IMR-90 (cell line): ENCODE measurements at regions not wholly inside any gene's neighbourhood (a gene's known extent, or its start where the extent isn't known, plus 50 kb on each side); places are given as distances from the start of the nearest gene placed in this dataset.

Experiments used
- ATAC-seq: fragments of 200-7000 bp; cut with Tn5 transposase; 2 replicates; pipeline ENCODE4 v1.9.1; 2020; ENCODE audit warnings: low read depth, mild to moderate bottlenecking, moderate library complexity
- BruUV-seq: library from RNA; stranded (reverse); fragments of 400-500 nt; replicated peaks from 2 replicates; lab custom pipeline; 2021; lab: Mats Ljungman, UMichigan
- CTCF ChIA-PET: fragments of 300-600 bp; formaldehyde crosslinking; extraction: SDS; loops from one replicate; lab custom pipeline; 2021; ENCODE audit warnings: antibody characterized with exemption; lab: Yijun Ruan, JAX
- POLR2A ChIA-PET: fragments of 300-600 bp; sonication (Branson Sonifier 250); formaldehyde crosslinking; loops from one replicate; lab custom pipeline; 2022; ENCODE audit warnings: antibody characterized with exemption; ENCODE audit not compliant: unreplicated experiment; lab: Charles Lee
- DNase-seq: peaks from one replicate; pipeline ENCODE4 v3.0.0; 2013
- H2AFZ ChIP-seq: replicated peaks from 2 replicates; pipeline ENCODE3; 2013; ENCODE audit warnings: low read length, mild to moderate bottlenecking; ENCODE audit not compliant: poor library complexity
- H2AK5ac ChIP-seq: 2 replicates; pipeline ENCODE4 v1.6.1; 2013; ENCODE audit warnings: low read depth, low read length, inconsistent platforms
- H2AK9ac ChIP-seq: replicated peaks from 2 replicates; pipeline ENCODE3; 2013; ENCODE audit warnings: mild to moderate bottlenecking, low read depth, low read length, moderate library complexity; ENCODE audit not compliant: poor library complexity
- H2BK120ac ChIP-seq: 2 replicates; pipeline ENCODE4 v1.6.1; 2013; ENCODE audit warnings: low read depth, low read length, inconsistent platforms
- H2BK15ac ChIP-seq: 3 replicates; pipeline ENCODE4 v1.6.1; 2013; ENCODE audit warnings: low read depth, low read length, inconsistent platforms
- H2BK20ac ChIP-seq: 2 replicates; pipeline ENCODE4 v1.6.1; 2013; ENCODE audit warnings: low read depth, mild to moderate bottlenecking, inconsistent platforms, low read length, moderate library complexity
- H2BK5ac ChIP-seq: 2 replicates; pipeline ENCODE4 v1.6.1; 2013; ENCODE audit warnings: mild to moderate bottlenecking, low read depth, low read length, inconsistent platforms; ENCODE audit not compliant: poor library complexity, severe bottlenecking
- H3K14ac ChIP-seq: replicated peaks from 2 replicates; pipeline ENCODE4 v1.6.1; 2013; ENCODE audit warnings: low read depth, low read length, inconsistent platforms
- H3K18ac ChIP-seq: 2 replicates; pipeline ENCODE4 v1.6.1; 2013; ENCODE audit warnings: low read depth, low read length, control low read depth
- H3K23ac ChIP-seq: 2 replicates; pipeline ENCODE4 v1.6.1; 2013; ENCODE audit warnings: low read depth, low read length, inconsistent platforms
- H3K27ac ChIP-seq: 2 replicates; pipeline ENCODE4 v1.5.1; 2013; ENCODE audit warnings: mild to moderate bottlenecking, control low read depth, low read length; ENCODE audit not compliant: insufficient read depth
- H3K27me3 ChIP-seq: 2 replicates; pipeline ENCODE4 v1.6.1; 2013; ENCODE audit warnings: low read length; ENCODE audit not compliant: control insufficient read depth, insufficient read depth
- H3K36me3 ChIP-seq: 2 replicates; pipeline ENCODE4 v1.6.1; 2013; ENCODE audit warnings: low read length, mixed read lengths; ENCODE audit not compliant: control insufficient read depth, insufficient read depth
- H3K4ac ChIP-seq: 2 replicates; pipeline ENCODE4 v1.6.1; 2013; ENCODE audit warnings: low read depth, low read length, inconsistent platforms
- H3K4me1 ChIP-seq: 2 replicates; pipeline ENCODE4 v1.6.1; 2013; ENCODE audit warnings: low read length, mixed read lengths; ENCODE audit not compliant: control insufficient read depth, insufficient read depth
- H3K4me2 ChIP-seq: 2 replicates; pipeline ENCODE4 v1.6.1; 2013; ENCODE audit warnings: low read depth, mild to moderate bottlenecking, control low read depth, low read length, moderate library complexity
- H3K4me3 ChIP-seq: 2 replicates; pipeline ENCODE4 v1.5.1; 2013; ENCODE audit warnings: low read depth, mild to moderate bottlenecking, control low read depth, low read length, moderate library complexity; ENCODE audit not compliant: insufficient read depth
- H3K56ac ChIP-seq: 2 replicates; pipeline ENCODE4 v1.6.1; 2013; ENCODE audit warnings: low read length, inconsistent platforms; ENCODE audit not compliant: insufficient read depth; ENCODE audit errors: extremely low read depth
- H3K79me1 ChIP-seq, 2 experiments: 2 replicates each; pipeline ENCODE4 v1.6.1; 2013; ENCODE audit warnings: low read length in 2 of 2, inconsistent platforms in 1 of 2, low read depth in 1 of 2
- H3K9ac ChIP-seq: 2 replicates; pipeline ENCODE4 v1.6.1; 2013; ENCODE audit warnings: low read depth, low read length, control low read depth
- H3K9me1 ChIP-seq: 2 replicates; pipeline ENCODE4 v1.6.1; 2013; ENCODE audit warnings: low read length, inconsistent platforms; ENCODE audit not compliant: insufficient read depth
- H3K9me3 ChIP-seq: 2 replicates; pipeline ENCODE4 v1.6.1; 2013; ENCODE audit warnings: low read length; ENCODE audit not compliant: control insufficient read depth, insufficient read depth
- H4K20me1 ChIP-seq: 2 replicates; pipeline ENCODE4 v1.6.1; 2013; ENCODE audit warnings: low read length, inconsistent platforms; ENCODE audit not compliant: insufficient read depth
- H4K5ac ChIP-seq: 2 replicates; pipeline ENCODE4 v1.6.1; 2013; ENCODE audit warnings: mild to moderate bottlenecking, low read depth, low read length, control low read depth
- H4K8ac ChIP-seq, 2 experiments: 2 replicates each; pipeline ENCODE4 v1.6.1; 2013; ENCODE audit warnings: low read depth in 2 of 2, low read length in 2 of 2, control low read depth in 1 of 2, inconsistent platforms in 1 of 2
- H4K91ac ChIP-seq: 2 replicates; pipeline ENCODE4 v1.6.1; 2013; ENCODE audit warnings: low read depth, low read length, inconsistent platforms; ENCODE audit not compliant: insufficient read depth
- BHLHE40 ChIP-seq: fragments of 150-350 bp; IDR thresholded peaks from 2 replicates; pipeline ENCODE4 v1.6.1; 2016; ENCODE audit warnings: mild to moderate bottlenecking, low read depth, low read length
- CEBPB ChIP-seq: IDR thresholded peaks from 2 replicates; pipeline ENCODE4 v1.6.1; 2012; ENCODE audit warnings: low read depth, low read length, improper control_type of control experiment
- CHD1 ChIP-seq: IDR thresholded peaks from 2 replicates; pipeline ENCODE4 v1.6.1; 2012; ENCODE audit warnings: low read depth, low read length, improper control_type of control experiment
- ELK1 ChIP-seq: fragments of 150-350 bp; IDR thresholded peaks from 2 replicates; pipeline ENCODE4 v1.6.1; 2016; ENCODE audit warnings: low read depth, mild to moderate bottlenecking, low read length, moderate library complexity, borderline replicate concordance
- FOS ChIP-seq: fragments of 150-350 bp; IDR thresholded peaks from 2 replicates; pipeline ENCODE4 v1.6.1; 2016; ENCODE audit warnings: low read depth, low read length
- MAFK ChIP-seq: IDR thresholded peaks from 2 replicates; pipeline ENCODE4 v1.6.1; 2012; ENCODE audit warnings: low read depth, low read length, improper control_type of control experiment
- MAZ ChIP-seq: IDR thresholded peaks from 2 replicates; pipeline ENCODE4 v1.6.1; 2012; ENCODE audit warnings: low read depth, mild to moderate bottlenecking, low read length, improper control_type of control experiment, moderate library complexity, borderline replicate concordance
- MXI1 ChIP-seq: IDR thresholded peaks from 2 replicates; pipeline ENCODE4 v1.6.1; 2012; ENCODE audit warnings: low read depth, mild to moderate bottlenecking, low read length, moderate library complexity, borderline replicate concordance
- NFE2L2 ChIP-seq: fragments of 150-350 bp; IDR thresholded peaks from 2 replicates; pipeline ENCODE4 v1.6.1; 2016; ENCODE audit warnings: low read depth, mild to moderate bottlenecking, low read length
- POLR2A ChIP-seq: IDR thresholded peaks from 2 replicates; pipeline ENCODE4 v1.6.1; 2012; ENCODE audit warnings: mild to moderate bottlenecking, low read depth, low read length
- RAD21 ChIP-seq: IDR thresholded peaks from 2 replicates; pipeline ENCODE4 v1.6.1; 2012; ENCODE audit warnings: low read length, improper control_type of control experiment
- RCOR1 ChIP-seq: IDR thresholded peaks from 2 replicates; pipeline ENCODE4 v1.6.1; 2012; ENCODE audit warnings: mild to moderate bottlenecking, low read length, improper control_type of control experiment; ENCODE audit not compliant: insufficient replicate concordance
- RFX5 ChIP-seq: IDR thresholded peaks from 2 replicates; pipeline ENCODE4 v1.8.0; 2012; ENCODE audit warnings: low read depth, mild to moderate bottlenecking, low read length, moderate library complexity
- SMC3 ChIP-seq: fragments of 150-350 bp; IDR thresholded peaks from 2 replicates; pipeline ENCODE4 v1.6.1; 2016; ENCODE audit warnings: low read depth, mild to moderate bottlenecking, antibody characterized with exemption, low read length, moderate library complexity
- USF2 ChIP-seq: fragments of 150-350 bp; IDR thresholded peaks from 2 replicates; pipeline ENCODE4 v1.6.1; 2017; ENCODE audit warnings: mild to moderate bottlenecking, antibody characterized with exemption, low read length, low read depth
- WGBS, 2 experiments: methylation state at CpG; one replicate each; pipeline versions ENCODE4 v1.1.5 to v1.1.7; 2013; ENCODE audit warnings: missing lambda C conversion rate in 2 of 2; ENCODE audit not compliant: insufficient read length in 1 of 2; ENCODE audit errors: extremely low coverage in 2 of 2; 5-methylcytosine and 5-hydroxymethylcytosine counted together
- dilution Hi-C: fragments of 300-500 bp; cut with HindIII; formaldehyde crosslinking; loops from one replicate; pipeline ENCODE4 v1.14.3; 2018; ENCODE audit warnings: low sequenced_read_pairs; ENCODE audit not compliant: unreplicated experiment
- in situ Hi-C: fragments of 300-500 bp; cut with MboI; formaldehyde crosslinking; loops from 3 replicates; pipeline ENCODE4 v1.14.3; 2019; ENCODE audit warnings: low sequenced_read_pairs, inconsistent platforms, mixed read lengths
- intact Hi-C: fragments of 100-400 bp; cut with micrococcal nuclease; formaldehyde crosslinking; loops from 2 replicates; pipeline ENCODE4 v1.10.0; 2022
- TF ChIP-seq, protein P1 (sequence below): conservative IDR thresholded peaks from 2 replicates; pipeline ENCODE4 v1.5.1; 2012; ENCODE audit warnings: mild to moderate bottlenecking, low read depth, low read length, improper control_type of control experiment

- Histone ChIP-seq H4K5ac (no peak overlapping the region), H3K27me3 (no peaks in the 10 kb centered on the region), H2AK5ac (no peak overlapping the region; the same call in 1 of the 2 replicates), H2AK9ac (peak overlapping the region; percentile 30), H2AFZ (peak overlapping the region; percentile 77), H3K4me3 (no peak overlapping the region), H3K9me1 (peaks cover 2% of the 10 kb centered on the region; the same call in 1 of the 2 replicates), H2BK5ac (no peak overlapping the region), H4K8ac (peak overlapping the region in 1 of 2 experiments; percentile 45; a peak in 1 of 4 replicates), H2BK20ac (peak overlapping the region; percentile 62; the same call in 1 of the 2 replicates), H2BK15ac (no peak overlapping the region), H3K18ac (no peak overlapping the region), H3K36me3 (no peaks in the 10 kb centered on the region), H3K79me1 (no peaks in the 10 kb centered on the region), H2BK120ac (peak overlapping the region; percentile 33; the same call in 1 of the 2 replicates), H4K20me1 (no peaks in the 10 kb centered on the region), H3K27ac (no peak overlapping the region), H3K4me2 (no peak overlapping the region), H3K23ac (peak overlapping the region; percentile 53; the same call in 1 of the 2 replicates), H3K9me3 (peaks cover 2% of the 10 kb centered on the region; the same call in 1 of the 2 replicates), H4K91ac (peak overlapping the region; percentile 6; the same call in 1 of the 2 replicates), H3K4ac (peak overlapping the region; percentile 73), H3K4me1 (peaks cover 3% of the 10 kb centered on the region; the same call in 1 of the 2 replicates), H3K56ac (no peak overlapping the region), H3K14ac (peak overlapping the region; percentile 68; the same call in 1 of the 2 replicates), H3K9ac (no peak overlapping the region)
- ChIA-PET CTCF (no interaction called here), POLR2A (no interaction called here)
- intact Hi-C loops (no loop called here), in situ Hi-C loops (no loop called here), dilution Hi-C loops (no loop called here)
- TF ChIP-seq CHD1 (no peak), MAZ (no peak), RFX5 (no peak), RCOR1 (no peak), BHLHE40 (no peak), MXI1 (no peak), ELK1 (no peak), CEBPB (no peak), NFE2L2 (no peak), USF2 (no peak), POLR2A (no peak), SMC3 (no peak), MAFK (no peak), RAD21 (no peak), FOS (no peak)
- TF ChIP-seq, protein P1, sequence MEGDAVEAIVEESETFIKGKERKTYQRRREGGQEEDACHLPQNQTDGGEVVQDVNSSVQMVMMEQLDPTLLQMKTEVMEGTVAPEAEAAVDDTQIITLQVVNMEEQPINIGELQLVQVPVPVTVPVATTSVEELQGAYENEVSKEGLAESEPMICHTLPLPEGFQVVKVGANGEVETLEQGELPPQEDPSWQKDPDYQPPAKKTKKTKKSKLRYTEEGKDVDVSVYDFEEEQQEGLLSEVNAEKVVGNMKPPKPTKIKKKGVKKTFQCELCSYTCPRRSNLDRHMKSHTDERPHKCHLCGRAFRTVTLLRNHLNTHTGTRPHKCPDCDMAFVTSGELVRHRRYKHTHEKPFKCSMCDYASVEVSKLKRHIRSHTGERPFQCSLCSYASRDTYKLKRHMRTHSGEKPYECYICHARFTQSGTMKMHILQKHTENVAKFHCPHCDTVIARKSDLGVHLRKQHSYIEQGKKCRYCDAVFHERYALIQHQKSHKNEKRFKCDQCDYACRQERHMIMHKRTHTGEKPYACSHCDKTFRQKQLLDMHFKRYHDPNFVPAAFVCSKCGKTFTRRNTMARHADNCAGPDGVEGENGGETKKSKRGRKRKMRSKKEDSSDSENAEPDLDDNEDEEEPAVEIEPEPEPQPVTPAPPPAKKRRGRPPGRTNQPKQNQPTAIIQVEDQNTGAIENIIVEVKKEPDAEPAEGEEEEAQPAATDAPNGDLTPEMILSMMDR = no peak
- no TSS peak for BruUV-seq
- WGBS, 2 experiments = 18% methylated on average over 2 of the region's 4 CpGs; no CpG with 5 or more reads in 1 of the 2 experiments
- peak; percentile 92 for ATAC-seq
- DNase-seq = peak; percentile 56
These were observed 75.6 kb upstream of the KL start for GRCh38 chr13:32940601-32941000.
